ENCODE measurements at regions not wholly inside any gene's neighbourhood (a gene's known extent, or its start where the extent isn't known, plus 50 kb on each side); places are given as distances from the start of the nearest gene placed in this dataset.

DNA sequence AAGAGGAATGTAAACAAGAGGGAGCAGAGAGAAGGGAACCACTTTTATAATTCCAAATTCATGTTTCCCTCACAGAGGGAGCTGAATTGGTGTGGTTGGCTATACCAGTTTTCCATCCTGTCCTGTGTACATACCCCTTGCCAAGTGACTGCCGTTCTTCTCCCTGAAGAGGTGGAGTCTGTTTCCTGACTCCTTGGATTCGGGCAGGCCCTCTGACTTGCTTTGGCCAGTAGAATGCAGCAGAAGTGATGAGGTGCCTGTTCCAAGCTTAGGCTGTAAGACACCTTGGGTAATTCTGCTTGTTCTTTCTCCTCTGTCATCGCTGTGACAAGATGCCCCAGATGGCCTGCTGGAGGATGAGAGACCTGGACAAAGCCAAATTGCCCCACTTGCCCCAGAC lies 124.7 kb downstream of the UCHL1 start:
- TF ChIP-seq ZFX (IDR thresholded peaks at IDR 0.05), result no peak
- TF ChIP-seq, protein P1, sequence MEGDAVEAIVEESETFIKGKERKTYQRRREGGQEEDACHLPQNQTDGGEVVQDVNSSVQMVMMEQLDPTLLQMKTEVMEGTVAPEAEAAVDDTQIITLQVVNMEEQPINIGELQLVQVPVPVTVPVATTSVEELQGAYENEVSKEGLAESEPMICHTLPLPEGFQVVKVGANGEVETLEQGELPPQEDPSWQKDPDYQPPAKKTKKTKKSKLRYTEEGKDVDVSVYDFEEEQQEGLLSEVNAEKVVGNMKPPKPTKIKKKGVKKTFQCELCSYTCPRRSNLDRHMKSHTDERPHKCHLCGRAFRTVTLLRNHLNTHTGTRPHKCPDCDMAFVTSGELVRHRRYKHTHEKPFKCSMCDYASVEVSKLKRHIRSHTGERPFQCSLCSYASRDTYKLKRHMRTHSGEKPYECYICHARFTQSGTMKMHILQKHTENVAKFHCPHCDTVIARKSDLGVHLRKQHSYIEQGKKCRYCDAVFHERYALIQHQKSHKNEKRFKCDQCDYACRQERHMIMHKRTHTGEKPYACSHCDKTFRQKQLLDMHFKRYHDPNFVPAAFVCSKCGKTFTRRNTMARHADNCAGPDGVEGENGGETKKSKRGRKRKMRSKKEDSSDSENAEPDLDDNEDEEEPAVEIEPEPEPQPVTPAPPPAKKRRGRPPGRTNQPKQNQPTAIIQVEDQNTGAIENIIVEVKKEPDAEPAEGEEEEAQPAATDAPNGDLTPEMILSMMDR (conservative IDR thresholded peaks at IDR 0.05), result no peak

Measured in C4-2B (cell line).